ENCODE measurements at regions not wholly inside any gene's neighbourhood (a gene's known extent, or its start where the extent isn't known, plus 50 kb on each side); places are given as distances from the start of the nearest gene placed in this dataset.

- DNase-seq (ENCODE audit: low spot score): no peak
These were observed 93.5 kb downstream of the KLF6 start for GRCh38 chr10:3691482-3691881.

- DNase-seq (ENCODE audit: low spot score): no peak
These were observed 95.0 kb downstream of the KLF6 start for GRCh38 chr10:3689871-3690510.

GRCh38 chr10:3687510-3688081, 97.4 kb downstream of the KLF6 start:
- no peak for DNase-seq (ENCODE audit: low spot score)

- DNase-seq (ENCODE audit: low spot score): no peak
These were observed 99.6 kb downstream of the KLF6 start for GRCh38 chr10:3685384-3685783.

- DNase-seq (ENCODE audit: low spot score): no peak
These were observed 100.1 kb downstream of the KLF6 start for GRCh38 chr10:3684891-3685290.

GRCh38 chr10:3683560-3683959, 101.4 kb downstream of the KLF6 start:
- DNase-seq (ENCODE audit: low spot score): no peak

- no peak for DNase-seq (ENCODE audit: low spot score)
These were observed 102.3 kb downstream of the KLF6 start for GRCh38 chr10:3682745-3683144.

- DNase-seq (ENCODE audit: low spot score): no peak
These were observed 103.1 kb downstream of the KLF6 start for GRCh38 chr10:3681642-3682554.

- no peak for DNase-seq (ENCODE audit: low spot score)
These were observed 104.9 kb downstream of the KLF6 start for GRCh38 chr10:3679950-3680629.

- no peak for DNase-seq (ENCODE audit: low spot score)
These were observed 106.3 kb downstream of the KLF6 start for GRCh38 chr10:3678629-3679227.

- DNase-seq (ENCODE audit: low spot score): no peak
These were observed 108.4 kb downstream of the KLF6 start for GRCh38 chr10:3676564-3676963.

- no peak for DNase-seq (ENCODE audit: low spot score)
These were observed 112.8 kb downstream of the KLF6 start for GRCh38 chr10:3672220-3672619.

- no peak for DNase-seq (ENCODE audit: low spot score)
These were observed 113.5 kb downstream of the KLF6 start for GRCh38 chr10:3671386-3671955.

- no peak for DNase-seq (ENCODE audit: low spot score)
These were observed 116.1 kb downstream of the KLF6 start for GRCh38 chr10:3668966-3669330.

GRCh38 chr10:3668276-3668965, 116.6 kb downstream of the KLF6 start:
- no peak for DNase-seq (ENCODE audit: low spot score)

GRCh38 chr10:3666525-3667302, 118.3 kb downstream of the KLF6 start:
- DNase-seq (ENCODE audit: low spot score): no peak

- DNase-seq (ENCODE audit: low spot score): no peak
These were observed 119.6 kb downstream of the KLF6 start for GRCh38 chr10:3665316-3665908.

GRCh38 chr10:3662775-3663174, 122.2 kb downstream of the KLF6 start:
- DNase-seq (ENCODE audit: low spot score): no peak

- no peak for DNase-seq (ENCODE audit: low spot score)
These were observed 123.7 kb downstream of the KLF6 start for GRCh38 chr10:3661271-3661670.

- DNase-seq (ENCODE audit: low spot score): no peak
These were observed 124.3 kb downstream of the KLF6 start for GRCh38 chr10:3660753-3661152.
